PC-9 (cell line): ENCODE measurements at regions not wholly inside any gene's neighbourhood (a gene's known extent, or its start where the extent isn't known, plus 50 kb on each side); places are given as distances from the start of the nearest gene placed in this dataset.

Experiments
- BruUV-seq: library from RNA; stranded (reverse); fragments of 400-500 nt; replicated peaks from 2 replicates; lab custom pipeline; 2021; lab: Mats Ljungman, UMichigan
- CTCF ChIA-PET: fragments of 300-600 bp; sonication (Branson Sonifier 250); formaldehyde crosslinking; loops from one replicate; lab custom pipeline; 2022; ENCODE audit warnings: antibody characterized with exemption; lab: Charles Lee
- POLR2A ChIA-PET: fragments of 300-600 bp; sonication (Branson Sonifier 250); formaldehyde crosslinking; loops from one replicate; lab custom pipeline; 2022; ENCODE audit warnings: antibody characterized with exemption; ENCODE audit not compliant: unreplicated experiment; lab: Charles Lee
- DNase-seq, 2 experiments: peaks; one replicate each; pipeline versions ENCODE4 v3.0.0 to v3.0.0-alpha.2; 2015 to 2022; ENCODE audit warnings: mixed read lengths in 1 of 2
- H2AFZ ChIP-seq: fragments of 200-600 bp; sonication (generic); 2 replicates; pipeline ENCODE4 v1.8.1; 2017; ENCODE audit warnings: antibody characterized with exemption
- H3F3A ChIP-seq: fragments of 200-600 bp; sonication (generic); 2 replicates; pipeline ENCODE4 v1.8.1; 2017; ENCODE audit warnings: antibody characterized with exemption, mild to moderate bottlenecking, low read depth; ENCODE audit not compliant: insufficient read depth
- H3K27ac ChIP-seq: fragments of 200-600 bp; sonication (generic); 2 replicates; pipeline ENCODE4 v1.6.1; 2016; ENCODE audit warnings: mixed run types
- H3K27me3 ChIP-seq: fragments of 200-600 bp; sonication (generic); 2 replicates; pipeline ENCODE4 v1.6.1; 2016; ENCODE audit warnings: low read depth, mixed run types; ENCODE audit not compliant: insufficient read depth
- H3K36me3 ChIP-seq: fragments of 200-600 bp; sonication (generic); 2 replicates; pipeline ENCODE4 v1.6.1; 2016; ENCODE audit warnings: low read depth, mixed run types
- H3K4me1 ChIP-seq: fragments of 200-600 bp; sonication (generic); replicated peaks from 2 replicates; pipeline ENCODE4 v1.6.1; 2016; ENCODE audit warnings: mixed run types; ENCODE audit not compliant: insufficient read depth
- H3K4me2 ChIP-seq: fragments of 200-600 bp; sonication (generic); 2 replicates; pipeline ENCODE4 v1.6.1; 2017; ENCODE audit warnings: mixed run types
- H3K4me3 ChIP-seq: fragments of 200-600 bp; sonication (generic); 2 replicates; pipeline ENCODE4 v1.6.1; 2016; ENCODE audit warnings: mixed run types
- H3K79me2 ChIP-seq: fragments of 200-600 bp; sonication (generic); 2 replicates; pipeline ENCODE4 v1.6.1; 2017; ENCODE audit warnings: low read depth, mixed run types
- H3K9me2 ChIP-seq: fragments of 200-600 bp; sonication (generic); 2 replicates; pipeline ENCODE4 v1.8.1; 2017; ENCODE audit warnings: mild to moderate bottlenecking; ENCODE audit not compliant: insufficient read depth
- H3K9me3 ChIP-seq: fragments of 200-600 bp; sonication (generic); 2 replicates; pipeline ENCODE4 v1.8.1; 2016; ENCODE audit warnings: low read depth; ENCODE audit not compliant: insufficient read depth
- H4K20me1 ChIP-seq: fragments of 200-600 bp; sonication (generic); 2 replicates; pipeline ENCODE4 v1.8.1; 2017; ENCODE audit not compliant: insufficient read depth
- CTCF ChIP-seq: fragments of 200-600 bp; sonication (generic); conservative IDR thresholded peaks from 2 replicates; pipeline ENCODE4 v1.6.1; 2017; ENCODE audit warnings: mixed run types, antibody characterized with exemption, mild to moderate bottlenecking, moderate library complexity
- EZH2 ChIP-seq: fragments of 200-600 bp; sonication (generic); IDR thresholded peaks from 2 replicates; pipeline ENCODE4 v1.8.0; 2017; ENCODE audit warnings: antibody characterized with exemption, low read depth
- intact Hi-C: fragments of 100-400 bp; cut with micrococcal nuclease; formaldehyde crosslinking; loops from one replicate; pipeline ENCODE4 v1.10.0; 2022; ENCODE audit not compliant: unreplicated experiment

- no peak for DNase-seq
Observed at GRCh38 chr11:21810650-21811049, 382.2 kb upstream of the ANO5 start.

GRCh38 chr11:21811572-21811971 is 381.3 kb upstream of the ANO5 start:
- Histone ChIP-seq H3K4me3 (no peak overlapping the region), H3K9me2 (no peaks in the 10 kb centered on the region), H3K79me2 (no peaks in the 10 kb centered on the region), H3K36me3 (no peaks in the 10 kb centered on the region), H2AFZ (no peak overlapping the region), H3K4me1 (no peaks in the 10 kb centered on the region; the same call in 1 of the 2 replicates), H3K27ac (no peak overlapping the region), H3K9me3 (0 out of 2 replicates have a peak, but pooled peaks cover 6% of the 10 kb centered on the region), H4K20me1 (no peaks in the 10 kb centered on the region), H3K27me3 (no peaks in the 10 kb centered on the region), H3F3A (no peaks in the 10 kb centered on the region), H3K4me2 (no peak overlapping the region)
- no peak for DNase-seq
- CTCF ChIA-PET: no interaction called here
- intact Hi-C loops: no loop called here
- no TSS peak for BruUV-seq
- POLR2A ChIA-PET: no interaction called here
- TF ChIP-seq EZH2 (no peak), CTCF (no peak)

More at GRCh38 chr11:21810650-21811049, 382.2 kb upstream of the ANO5 start:
- Histone ChIP-seq H3K36me3 (no peaks in the 10 kb centered on the region), H3F3A (no peaks in the 10 kb centered on the region), H3K4me2 (no peak overlapping the region), H4K20me1 (no peaks in the 10 kb centered on the region), H3K9me3 (0 out of 2 replicates have a peak, but pooled peaks cover 6% of the 10 kb centered on the region), H3K79me2 (no peaks in the 10 kb centered on the region), H2AFZ (no peak overlapping the region), H3K27me3 (no peaks in the 10 kb centered on the region), H3K9me2 (no peaks in the 10 kb centered on the region), H3K4me3 (no peak overlapping the region), H3K4me1 (no peaks in the 10 kb centered on the region; the same call in 1 of the 2 replicates), H3K27ac (no peak overlapping the region)
- ChIA-PET CTCF (no interaction called here), POLR2A (no interaction called here)
- intact Hi-C loops: no loop called here
- BruUV-seq: no TSS peak
- TF ChIP-seq CTCF: no peak

- Histone ChIP-seq H3K9me2 (no peaks in the 10 kb centered on the region), H3K27me3 (no peaks in the 10 kb centered on the region), H3F3A (no peaks in the 10 kb centered on the region), H3K79me2 (no peaks in the 10 kb centered on the region), H3K4me2 (no peak overlapping the region), H2AFZ (no peak overlapping the region), H4K20me1 (no peaks in the 10 kb centered on the region), H3K4me1 (no peaks in the 10 kb centered on the region; the same call in 1 of the 2 replicates), H3K27ac (no peak overlapping the region), H3K9me3 (peaks cover 6% of the 10 kb centered on the region; the same call in 1 of the 2 replicates), H3K36me3 (no peaks in the 10 kb centered on the region), H3K4me3 (no peak overlapping the region)
- DNase-seq: no peak
- ChIA-PET CTCF (no interaction called here), POLR2A (no interaction called here)
- TF ChIP-seq CTCF (no peak), EZH2 (no peak)
- BruUV-seq: no TSS peak
- intact Hi-C loops: no loop called here
Observed at GRCh38 chr11:21814169-21814568, 378.7 kb upstream of the ANO5 start.
